AG04450 (cell line): ENCODE measurements at regions not wholly inside any gene's neighbourhood (a gene's known extent, or its start where the extent isn't known, plus 50 kb on each side); places are given as distances from the start of the nearest gene placed in this dataset.

Source experiments
- CTCF ChIA-PET: fragments of 300-600, 350-600 bp; formaldehyde crosslinking; extraction: SDS; loops from one replicate; lab custom pipeline; 2022; ENCODE audit warnings: antibody characterized with exemption, inconsistent platforms; lab: Charles Lee
- POLR2A ChIA-PET: fragments of 350-600 bp; formaldehyde crosslinking; extraction: SDS; loops from one replicate; lab custom pipeline; 2021; ENCODE audit warnings: antibody characterized with exemption, inconsistent platforms; lab: Yijun Ruan, JAX
- DNase-seq: peaks from one replicate; pipeline ENCODE4 v3.0.0-alpha.2; 2011; ENCODE audit warnings: low read depth, low spot score
- H3K27ac ChIP-seq: one replicate; pipeline ENCODE4 v1.5.1; 2012; ENCODE audit warnings: low read depth, low read length, control low read depth
- H3K27me3 ChIP-seq: one replicate; pipeline ENCODE4 v1.6.0; 2012; ENCODE audit warnings: low read length; ENCODE audit not compliant: control insufficient read depth, insufficient read depth
- H3K4me3 ChIP-seq: 2 replicates; pipeline ENCODE4 v1.5.1; 2011; ENCODE audit warnings: mild to moderate bottlenecking, low read depth, low read length, control low read depth
- H3K9me3 ChIP-seq: 2 replicates; pipeline ENCODE4 v1.5.1; 2012; ENCODE audit warnings: low read length; ENCODE audit not compliant: control insufficient read depth, insufficient read depth
- CTCF ChIP-seq: IDR thresholded peaks from 2 replicates; pipeline ENCODE4 v1.5.1; 2011; ENCODE audit warnings: low read depth, low read length, control low read depth, inconsistent platforms

DNA sequence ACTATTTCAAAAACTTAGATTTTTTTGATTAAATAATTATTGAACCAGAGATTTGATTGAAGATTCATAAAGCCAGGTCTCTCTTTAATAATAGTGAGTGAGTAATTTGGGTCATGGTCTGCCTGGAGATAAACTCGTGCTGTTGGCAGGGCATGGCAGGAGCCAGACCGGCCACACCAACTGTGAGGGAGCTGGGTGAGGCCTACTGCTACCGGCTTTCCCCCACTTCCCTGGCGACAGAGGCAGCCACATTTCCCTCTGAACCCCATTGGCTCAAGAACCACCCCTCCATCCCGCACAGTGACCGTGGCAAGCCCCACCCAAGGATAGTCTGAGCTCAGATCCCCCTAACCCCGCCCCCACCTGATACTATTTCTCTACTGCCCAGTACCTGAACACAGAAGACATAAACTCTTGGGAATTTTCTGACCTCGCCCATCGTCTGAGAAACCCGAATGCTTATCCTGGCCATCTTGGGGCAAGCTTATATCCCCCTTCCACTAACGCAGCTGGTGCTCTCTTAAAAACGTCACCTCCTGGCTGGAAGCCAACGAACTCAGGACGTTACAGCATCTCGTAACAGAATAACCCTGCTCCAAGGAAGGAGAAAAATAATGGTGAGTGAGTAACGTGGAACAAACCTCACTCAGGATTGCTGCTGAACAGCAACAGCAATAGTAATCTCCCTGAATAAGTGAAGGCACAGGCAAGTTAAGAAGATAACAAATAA lies 627.6 kb upstream of the PCDH9 start:
- H3K9me3 ChIP-seq, result peaks cover 3% of the 10 kb centered on the region; the same call in 1 of the 2 replicates
- H3K27me3 ChIP-seq, result no peaks in the 10 kb centered on the region
- no peak overlapping the region for H3K4me3 ChIP-seq
- CTCF ChIA-PET, result no interaction called here
- no peak overlapping the region for H3K27ac ChIP-seq
- POLR2A ChIA-PET, result no interaction called here
- DNase-seq, result no peak
- no peak for TF ChIP-seq CTCF

DNA sequence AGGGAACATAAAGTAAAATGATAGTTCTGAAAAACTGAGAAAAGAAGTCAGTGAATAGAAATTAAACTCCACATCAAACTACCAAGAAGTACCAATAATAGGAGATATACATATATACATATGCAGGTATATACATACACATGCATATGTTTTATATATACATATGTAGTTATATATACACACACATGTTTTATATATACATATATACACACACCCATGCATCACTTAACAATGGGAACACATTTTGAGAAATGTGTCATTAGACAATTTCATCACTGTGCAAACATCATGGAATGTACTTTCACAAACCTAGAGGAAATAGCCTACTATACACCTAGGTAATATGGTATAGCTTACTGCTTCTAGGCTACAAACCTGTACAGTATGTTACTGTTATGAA lies 626.8 kb upstream of the PCDH9 start:
- TF ChIP-seq CTCF, result no peak
- no peaks in the 10 kb centered on the region for H3K27me3 ChIP-seq
- ChIA-PET POLR2A (no interaction called here), CTCF (no interaction called here)
- peaks cover 3% of the 10 kb centered on the region; the same call in 1 of the 2 replicates for H3K9me3 ChIP-seq
- no peak for DNase-seq
- H3K4me3 ChIP-seq, result no peak overlapping the region
- H3K27ac ChIP-seq, result no peak overlapping the region

GRCh38 chr13:67855741-67856238 lies 625.7 kb upstream of the PCDH9 start:
- DNase-seq, result no peak
- TF ChIP-seq CTCF, result no peak
- Histone ChIP-seq H3K4me3 (no peak overlapping the region), H3K27me3 (no peaks in the 10 kb centered on the region), H3K9me3 (peaks cover 3% of the 10 kb centered on the region; the same call in 1 of the 2 replicates), H3K27ac (no peak overlapping the region)
- ChIA-PET POLR2A (no interaction called here), CTCF (no interaction called here)

DNA sequence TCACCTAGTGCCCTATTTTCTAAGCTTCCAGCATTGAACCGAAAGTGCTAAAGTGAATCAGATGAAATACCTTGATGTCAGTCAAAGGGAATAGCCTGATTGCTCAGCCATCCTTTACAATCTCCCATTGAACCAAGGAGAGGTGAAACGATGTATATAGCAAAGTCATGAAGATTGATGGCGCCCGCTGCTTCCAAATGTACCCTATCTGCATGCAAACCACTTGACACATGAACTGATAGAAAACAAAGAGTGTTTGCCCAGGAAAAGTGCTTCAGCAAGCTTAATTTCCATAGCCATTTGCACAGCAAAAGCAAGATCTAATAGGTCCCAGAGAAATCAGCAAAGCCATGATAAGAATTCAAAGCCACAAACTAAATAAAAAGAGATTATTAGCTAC lies 624.9 kb upstream of the PCDH9 start:
- peaks cover 3% of the 10 kb centered on the region; the same call in 1 of the 2 replicates for H3K9me3 ChIP-seq
- ChIA-PET POLR2A (no interaction called here), CTCF (no interaction called here)
- DNase-seq, result no peak
- TF ChIP-seq CTCF, result no peak
- no peak overlapping the region for H3K27ac ChIP-seq
- no peaks in the 10 kb centered on the region for H3K27me3 ChIP-seq
- H3K4me3 ChIP-seq, result no peak overlapping the region

DNA sequence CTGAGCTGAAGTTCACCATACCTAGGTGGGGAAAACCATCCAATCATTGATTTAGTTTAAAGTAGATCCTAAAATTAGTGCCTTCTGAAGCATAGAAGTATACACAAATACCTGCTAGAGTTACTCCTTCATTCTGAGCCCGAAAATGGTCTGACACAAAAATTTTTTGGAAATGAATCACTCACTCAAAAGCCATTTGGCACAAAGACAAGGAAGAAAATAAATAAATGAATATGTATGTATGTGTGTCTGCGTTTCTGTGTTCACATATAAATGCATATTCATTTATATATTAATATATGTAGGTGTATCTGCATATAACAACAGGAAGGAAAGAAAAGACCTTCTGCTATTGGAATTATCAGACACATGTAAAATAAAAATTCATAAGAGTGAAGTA lies 614.4 kb upstream of the PCDH9 start:
- CTCF ChIA-PET, result no interaction called here
- POLR2A ChIA-PET, result no interaction called here
- Histone ChIP-seq H3K4me3 (no peak overlapping the region), H3K27ac (no peak overlapping the region), H3K27me3 (no peaks in the 10 kb centered on the region), H3K9me3 (peaks cover 6% of the 10 kb centered on the region; the same call in 1 of the 2 replicates)
- DNase-seq, result no peak
- TF ChIP-seq CTCF, result no peak
